ENCODE measurements at regions not wholly inside any gene's neighbourhood (a gene's known extent, or its start where the extent isn't known, plus 50 kb on each side); places are given as distances from the start of the nearest gene placed in this dataset.

DNA sequence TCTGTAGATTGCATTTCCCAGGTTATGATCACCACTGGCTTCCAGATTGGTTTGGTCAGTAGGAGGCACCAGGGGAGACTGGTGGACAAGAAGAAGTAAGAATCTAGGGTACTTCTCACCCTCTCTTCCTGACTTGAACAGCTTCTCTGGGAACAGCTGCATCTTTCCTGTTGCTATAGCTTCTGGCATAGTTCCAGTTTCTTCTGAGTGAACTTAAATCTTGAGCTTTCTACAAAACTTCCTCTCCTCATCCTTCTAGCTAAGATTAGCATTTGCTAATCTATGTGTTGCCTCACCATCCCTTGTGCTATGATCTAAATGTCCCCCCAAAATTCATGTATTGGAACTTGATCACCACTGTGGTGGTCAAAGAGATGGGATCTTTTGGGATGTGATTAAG is 724.6 kb downstream of the UTRN start:
- no peak overlapping the region for H3K4me3 Mint-ChIP-seq
- no peaks in the 10 kb centered on the region for H3K4me1 Mint-ChIP-seq (ENCODE audit: low read depth)
- peaks cover 31% of the 10 kb centered on the region for H3K27me3 Mint-ChIP-seq
- peaks cover 4% of the 10 kb centered on the region for H3K9me3 Mint-ChIP-seq
- no peaks in the 10 kb centered on the region for H3K36me3 Mint-ChIP-seq (ENCODE audit: low read depth)
- no peak overlapping the region for H3K27ac Mint-ChIP-seq

DNA sequence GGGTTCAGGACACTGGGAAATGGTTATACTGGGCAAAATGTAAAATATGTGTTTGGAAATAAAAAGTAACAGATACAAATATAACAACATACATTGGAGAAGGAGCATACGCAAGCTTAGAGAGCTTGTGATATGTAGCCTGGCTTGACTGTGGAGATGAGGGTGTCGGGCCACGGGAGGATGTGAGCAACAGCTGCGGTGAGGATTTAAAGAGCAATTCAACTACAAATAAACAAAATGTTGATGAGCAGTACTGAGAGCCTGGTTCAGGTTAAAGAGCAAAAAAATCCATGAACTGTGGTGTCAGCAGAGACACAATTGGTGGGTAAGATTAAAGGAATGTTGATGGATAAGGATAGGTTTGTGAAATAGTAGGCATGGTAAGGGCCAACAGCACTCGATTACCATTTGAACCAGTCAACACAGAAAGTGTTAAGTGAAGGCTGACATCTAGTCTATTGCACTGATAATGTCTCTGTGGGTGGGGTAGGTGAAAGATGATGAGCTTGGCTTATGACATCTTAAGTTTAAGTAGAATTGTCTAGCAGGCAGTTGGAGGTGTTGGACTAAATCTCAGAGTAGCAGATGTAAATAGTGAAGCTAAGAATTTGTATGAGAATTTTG is 723.2 kb downstream of the EPM2A start:
- peaks cover 13% of the 10 kb centered on the region for H3K4me1 Mint-ChIP-seq (ENCODE audit: low read depth)
- peaks cover 24% of the 10 kb centered on the region for H3K27me3 Mint-ChIP-seq
- H3K36me3 Mint-ChIP-seq (ENCODE audit: low read depth): no peaks in the 10 kb centered on the region
- no peak overlapping the region for H3K4me3 Mint-ChIP-seq
- peaks cover 4% of the 10 kb centered on the region for H3K9me3 Mint-ChIP-seq
- H3K27ac Mint-ChIP-seq: no peak overlapping the region

DNA sequence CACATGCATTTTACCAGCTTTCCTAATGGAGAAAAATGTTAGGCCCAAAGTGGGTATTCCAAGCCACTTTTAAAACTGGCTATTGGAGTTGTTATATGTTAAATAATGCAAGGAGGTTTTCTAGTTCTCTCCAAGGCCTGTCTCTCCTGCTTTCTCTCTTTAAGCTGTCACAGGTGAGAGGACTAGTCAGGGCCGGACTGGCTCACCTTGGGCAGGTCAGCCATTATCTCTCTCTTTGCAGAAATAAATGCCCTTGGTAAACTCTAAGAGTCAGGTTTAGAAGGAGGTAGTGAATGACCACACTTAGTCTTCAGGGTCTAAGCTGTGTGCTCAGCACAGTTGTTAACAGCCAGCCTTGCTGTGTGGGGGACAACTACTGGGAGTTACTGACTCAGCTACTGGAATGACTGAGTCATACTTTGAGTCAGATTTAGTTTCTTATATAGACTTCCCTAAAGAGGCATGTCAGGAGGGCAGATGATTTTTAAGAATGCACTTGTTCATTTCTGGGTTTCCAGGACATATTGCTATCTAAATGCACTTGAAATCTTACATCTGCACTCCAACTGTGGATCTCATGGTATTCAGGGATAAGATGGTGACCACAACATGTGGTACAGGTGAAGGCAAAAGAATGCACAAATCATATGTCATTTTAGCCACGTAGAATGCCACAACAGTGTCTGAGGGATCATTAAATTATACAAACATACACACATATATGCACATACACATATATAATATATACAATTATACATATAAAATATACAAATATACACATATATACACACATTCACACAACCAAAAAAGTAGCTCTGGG is 719.4 kb downstream of the EPM2A start:
- Mint-ChIP-seq H3K4me1 (ENCODE audit: low read depth) (peaks cover 17% of the 10 kb centered on the region), H3K36me3 (ENCODE audit: low read depth) (no peaks in the 10 kb centered on the region), H3K27me3 (peaks cover 14% of the 10 kb centered on the region), H3K27ac (no peak overlapping the region), H3K9me3 (no peaks in the 10 kb centered on the region), H3K4me3 (no peak overlapping the region)

DNA sequence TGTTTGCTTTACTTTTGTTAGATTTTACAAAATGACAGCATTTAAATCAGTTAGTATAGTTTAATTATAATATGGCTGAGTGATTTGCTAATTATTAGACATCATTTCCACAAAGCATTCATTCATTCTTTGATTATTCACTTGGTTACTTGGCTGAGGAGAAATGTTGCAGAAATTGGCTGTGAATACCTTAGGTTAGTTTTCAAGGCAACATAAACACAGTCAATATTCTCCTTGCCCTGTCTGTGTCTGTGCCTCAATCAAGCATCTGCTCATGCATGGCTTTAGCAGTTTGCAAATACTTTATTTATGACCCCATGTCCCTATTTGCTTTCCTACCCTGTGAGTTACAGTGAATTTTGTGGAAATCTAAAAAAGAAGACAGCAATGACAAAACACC is 718.3 kb downstream of the EPM2A start:
- no peak overlapping the region for H3K4me3 Mint-ChIP-seq

DNA sequence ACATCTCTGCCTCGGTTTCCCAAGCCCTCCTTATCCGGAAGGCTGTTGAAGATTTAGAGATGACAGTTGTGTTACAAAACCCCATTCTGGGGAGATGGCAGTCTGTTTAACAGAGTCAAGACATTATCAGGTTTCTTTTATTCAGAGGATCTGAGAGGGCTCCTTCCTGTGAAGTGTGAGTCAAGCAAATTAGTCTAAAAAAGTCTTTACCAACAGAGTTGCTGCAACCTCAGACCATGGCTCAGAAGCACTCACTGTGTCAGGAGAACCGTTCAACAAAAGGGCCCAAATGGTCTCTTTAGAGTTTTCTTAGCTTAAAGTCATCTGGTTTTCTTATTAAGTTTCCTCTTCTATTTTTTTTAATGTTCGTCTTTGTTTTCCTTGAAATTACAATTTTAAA is 717.8 kb downstream of the EPM2A start:
- H3K4me3 Mint-ChIP-seq: no peak overlapping the region
- H3K27me3 Mint-ChIP-seq: peaks cover 11% of the 10 kb centered on the region
- H3K4me1 Mint-ChIP-seq (ENCODE audit: low read depth): peaks cover 23% of the 10 kb centered on the region
- H3K27ac Mint-ChIP-seq: no peak overlapping the region
- H3K9me3 Mint-ChIP-seq: no peaks in the 10 kb centered on the region
- no peaks in the 10 kb centered on the region for H3K36me3 Mint-ChIP-seq (ENCODE audit: low read depth)

More for the DNA sequence above, 718.3 kb downstream of the EPM2A start:
- Mint-ChIP-seq H3K27ac (no peak overlapping the region), H3K27me3 (peaks cover 10% of the 10 kb centered on the region), H3K36me3 (ENCODE audit: low read depth) (no peaks in the 10 kb centered on the region), H3K4me1 (ENCODE audit: low read depth) (peaks cover 18% of the 10 kb centered on the region), H3K9me3 (no peaks in the 10 kb centered on the region)

DNA sequence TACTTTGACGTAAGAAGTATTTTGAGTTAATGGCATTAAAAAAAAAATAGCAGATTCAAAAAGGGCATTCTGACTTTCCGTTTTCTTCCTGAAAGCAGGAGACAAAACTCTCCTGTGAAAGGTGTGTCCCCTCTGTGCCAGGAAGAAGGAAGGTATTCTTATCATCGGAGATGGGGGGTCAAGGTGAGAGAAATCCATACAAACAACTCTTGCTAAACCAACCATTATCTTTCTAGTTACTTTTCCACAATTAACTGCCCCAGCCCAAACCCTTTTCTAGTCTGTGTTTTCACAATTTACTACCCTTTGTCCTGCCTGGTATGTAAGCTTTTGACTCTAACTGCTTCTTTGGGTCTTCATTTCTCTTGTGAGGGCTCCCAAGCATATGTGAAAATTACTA is 717.3 kb downstream of the EPM2A start:
- Mint-ChIP-seq H3K36me3 (ENCODE audit: low read depth) (no peaks in the 10 kb centered on the region), H3K9me3 (no peaks in the 10 kb centered on the region), H3K27ac (no peak overlapping the region), H3K4me1 (ENCODE audit: low read depth) (peaks cover 28% of the 10 kb centered on the region), H3K4me3 (no peak overlapping the region), H3K27me3 (peaks cover 13% of the 10 kb centered on the region)

DNA sequence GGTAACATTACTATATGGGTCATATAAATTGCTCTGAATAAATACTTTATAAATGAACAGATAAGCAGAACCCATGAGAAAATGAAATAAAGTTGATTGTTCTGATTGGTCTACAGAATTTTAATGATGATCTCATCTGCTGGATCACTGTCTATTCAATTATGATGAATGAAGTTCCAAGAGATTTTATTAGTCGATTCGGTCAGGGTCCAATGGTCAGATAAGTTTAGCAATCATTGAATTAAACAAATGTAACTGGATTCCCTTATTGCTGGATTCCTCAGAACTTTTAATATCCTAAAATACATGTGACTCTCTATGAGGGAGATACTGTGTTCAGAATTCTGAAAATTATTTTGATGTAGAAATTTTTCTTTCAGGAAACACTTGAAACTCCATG is 715.2 kb downstream of the EPM2A start:
- Mint-ChIP-seq H3K4me3 (no peak overlapping the region), H3K9me3 (no peaks in the 10 kb centered on the region), H3K36me3 (ENCODE audit: low read depth) (no peaks in the 10 kb centered on the region), H3K27me3 (peaks cover 5% of the 10 kb centered on the region), H3K4me1 (ENCODE audit: low read depth) (peaks cover 34% of the 10 kb centered on the region), H3K27ac (no peak overlapping the region)

DNA sequence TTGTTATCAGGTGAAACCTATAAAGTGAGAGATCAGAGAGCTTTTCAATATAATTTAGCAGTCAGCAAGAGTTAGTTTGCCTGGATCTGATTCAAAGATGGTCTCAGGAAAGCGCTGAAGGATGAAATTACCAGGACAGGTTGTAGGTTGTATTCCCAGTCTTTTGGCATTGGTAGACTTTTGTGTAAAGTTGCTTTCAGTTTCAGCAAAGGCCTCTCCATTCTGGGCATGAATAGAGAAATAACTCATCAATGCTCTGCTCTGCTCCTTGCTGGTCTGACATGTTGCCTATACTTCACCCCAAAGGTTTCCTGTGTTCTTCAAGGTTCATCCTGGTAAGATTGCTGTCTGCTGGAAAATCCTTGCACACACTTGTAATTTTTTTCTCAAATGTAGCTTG is 714.8 kb downstream of the EPM2A start:
- peaks cover 33% of the 10 kb centered on the region for H3K4me1 Mint-ChIP-seq (ENCODE audit: low read depth)
- H3K9me3 Mint-ChIP-seq: no peaks in the 10 kb centered on the region
- no peak overlapping the region for H3K27ac Mint-ChIP-seq
- H3K4me3 Mint-ChIP-seq: no peak overlapping the region
- H3K36me3 Mint-ChIP-seq (ENCODE audit: low read depth): no peaks in the 10 kb centered on the region
- peaks cover 5% of the 10 kb centered on the region for H3K27me3 Mint-ChIP-seq

DNA sequence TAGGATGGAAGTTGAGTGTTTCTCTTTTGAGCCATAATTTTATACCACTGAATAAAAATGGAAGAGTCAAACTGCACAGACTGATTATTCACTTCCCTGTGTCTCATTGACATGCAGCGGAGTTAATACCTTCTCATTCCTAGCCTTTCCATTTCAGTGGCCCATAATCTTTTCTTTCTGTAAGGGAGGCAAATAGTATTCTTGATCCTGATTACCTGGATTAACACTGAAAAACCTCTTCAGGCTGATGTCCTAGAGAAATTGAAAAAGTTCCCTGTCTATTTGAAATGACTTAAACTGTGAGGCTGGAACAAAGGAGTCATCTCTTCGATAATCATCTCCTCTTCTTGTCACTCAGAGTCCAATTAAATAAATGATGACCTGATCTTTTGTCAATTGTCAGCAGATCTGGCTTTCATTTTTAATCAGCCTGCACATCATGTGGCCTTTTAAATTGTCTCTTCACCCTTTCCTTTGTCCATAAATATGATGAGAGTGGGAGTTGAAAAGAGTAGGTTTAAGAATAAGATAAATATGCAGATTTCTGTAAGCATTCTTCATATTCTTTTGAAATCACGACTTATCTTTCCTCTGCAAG is 713.0 kb downstream of the EPM2A start:
- peaks cover 7% of the 10 kb centered on the region for H3K27me3 Mint-ChIP-seq
- peak overlapping the region; percentile 79 for H3K27ac Mint-ChIP-seq
- no peaks in the 10 kb centered on the region for H3K9me3 Mint-ChIP-seq
- no peaks in the 10 kb centered on the region for H3K36me3 Mint-ChIP-seq (ENCODE audit: low read depth)
- peak overlapping the region; percentile 20 for H3K4me3 Mint-ChIP-seq
- H3K4me1 Mint-ChIP-seq (ENCODE audit: low read depth): peaks cover 19% of the 10 kb centered on the region

DNA sequence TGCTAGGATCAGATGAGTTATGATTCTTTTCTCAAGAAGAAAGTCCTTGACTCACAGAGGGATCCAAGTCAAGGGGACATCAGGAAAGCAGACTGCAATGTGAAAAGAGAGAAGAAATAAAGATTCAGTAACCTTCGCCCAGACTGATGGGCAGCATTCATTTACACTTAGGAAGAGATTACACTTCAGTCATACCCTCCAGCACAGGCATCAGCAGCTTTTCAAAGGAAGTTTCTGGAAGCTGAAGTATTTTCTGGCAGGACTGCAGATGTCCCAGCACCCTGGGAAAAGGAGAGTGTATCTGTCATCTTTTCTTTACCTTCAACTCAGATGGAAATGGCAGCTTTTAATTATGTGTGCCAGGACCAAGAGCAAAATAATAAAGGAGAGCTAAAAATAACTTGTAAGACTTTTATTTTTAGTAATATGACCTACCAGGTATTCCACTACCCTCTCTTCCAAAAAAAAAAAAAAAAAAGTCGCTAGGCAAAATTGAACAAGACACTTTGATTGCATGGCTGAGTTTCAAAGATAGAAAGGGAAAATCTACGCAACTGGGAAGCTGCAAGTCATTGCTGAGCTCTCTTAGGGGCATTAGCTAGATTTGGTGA is 712.1 kb downstream of the EPM2A start:
- Mint-ChIP-seq H3K36me3 (ENCODE audit: low read depth) (no peaks in the 10 kb centered on the region), H3K27ac (no peak overlapping the region), H3K4me3 (no peak overlapping the region), H3K4me1 (ENCODE audit: low read depth) (peaks cover 17% of the 10 kb centered on the region), H3K9me3 (no peaks in the 10 kb centered on the region), H3K27me3 (peaks cover 13% of the 10 kb centered on the region)

DNA sequence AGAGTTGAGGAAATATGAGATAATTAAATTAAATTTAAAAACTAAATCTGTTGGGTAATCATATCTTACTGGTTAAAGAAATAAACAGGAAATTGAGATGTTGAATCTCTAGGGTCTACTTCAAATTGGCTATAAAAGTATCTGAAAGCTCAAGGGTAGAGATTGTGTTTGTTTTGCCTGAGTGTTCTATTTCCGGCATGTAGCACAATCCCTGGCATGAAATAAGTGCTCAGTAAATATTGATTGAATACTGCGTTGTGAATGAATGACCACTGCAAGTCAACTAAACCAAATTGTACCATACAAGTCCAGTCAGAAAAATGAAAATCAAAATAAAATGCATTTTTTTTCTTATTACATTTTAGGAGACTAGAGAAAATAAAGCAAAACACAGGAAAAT is 709.8 kb downstream of the EPM2A start:
- Mint-ChIP-seq H3K27ac (no peak overlapping the region), H3K36me3 (ENCODE audit: low read depth) (no peaks in the 10 kb centered on the region), H3K4me3 (no peak overlapping the region), H3K4me1 (ENCODE audit: low read depth) (peaks cover 17% of the 10 kb centered on the region), H3K9me3 (no peaks in the 10 kb centered on the region), H3K27me3 (peaks cover 23% of the 10 kb centered on the region)

DNA sequence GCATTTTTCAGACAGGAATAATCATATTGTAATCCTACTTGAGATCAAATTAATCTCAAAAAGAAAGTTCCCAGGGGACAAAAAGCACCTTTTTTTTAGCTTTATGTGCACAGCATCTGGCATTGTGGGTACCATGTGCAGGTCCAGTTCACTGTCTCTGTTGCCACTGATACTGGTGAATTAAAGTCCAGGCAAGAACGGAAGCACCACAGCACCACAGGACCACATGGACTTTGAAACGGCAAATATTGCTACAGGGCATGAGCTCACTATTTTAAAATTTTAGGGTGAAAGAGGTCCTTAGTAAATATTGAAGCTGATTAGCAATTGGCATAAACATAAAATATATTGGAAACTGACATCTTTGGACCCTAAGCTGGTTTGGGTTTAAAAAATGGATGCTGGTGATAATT is 709.0 kb downstream of the EPM2A start:
- Mint-ChIP-seq H3K9me3 (no peaks in the 10 kb centered on the region), H3K4me3 (no peak overlapping the region), H3K4me1 (ENCODE audit: low read depth) (peaks cover 17% of the 10 kb centered on the region), H3K27ac (no peak overlapping the region), H3K27me3 (peaks cover 28% of the 10 kb centered on the region), H3K36me3 (ENCODE audit: low read depth) (no peaks in the 10 kb centered on the region)

DNA sequence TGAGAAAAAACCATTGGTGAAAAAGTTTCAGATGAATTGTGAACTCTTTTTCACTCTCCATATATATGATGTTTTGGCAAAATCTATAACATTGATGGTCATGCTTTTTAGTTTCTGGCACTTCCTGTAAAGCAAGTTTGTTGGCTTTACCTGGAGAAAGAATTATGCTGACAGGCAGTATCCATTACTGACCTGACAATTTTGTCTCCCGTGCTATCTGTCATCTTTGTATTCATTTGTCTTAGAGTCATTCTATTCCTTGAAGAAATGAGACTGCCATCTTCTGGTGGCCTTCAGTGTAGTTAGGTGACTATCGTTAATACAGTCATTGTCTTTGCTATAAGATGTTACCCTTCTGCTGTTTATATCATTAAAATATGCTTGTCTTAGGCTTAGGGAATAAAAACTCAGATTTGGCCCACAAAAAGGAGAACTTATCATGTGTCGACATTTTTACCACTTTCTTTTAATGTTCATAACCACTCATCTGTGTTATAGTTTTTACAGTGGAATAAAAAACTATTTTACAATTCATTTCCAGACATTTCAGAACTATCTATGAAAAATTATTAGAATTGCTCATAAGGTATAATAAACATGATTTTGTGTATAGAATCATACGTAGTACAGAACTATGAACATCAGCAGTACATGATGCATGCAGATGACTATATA is 707.0 kb downstream of the EPM2A start:
- Mint-ChIP-seq H3K27me3 (peaks cover 28% of the 10 kb centered on the region), H3K9me3 (no peaks in the 10 kb centered on the region), H3K4me3 (no peak overlapping the region), H3K27ac (no peak overlapping the region), H3K4me1 (ENCODE audit: low read depth) (peaks cover 4% of the 10 kb centered on the region), H3K36me3 (ENCODE audit: low read depth) (no peaks in the 10 kb centered on the region)

DNA sequence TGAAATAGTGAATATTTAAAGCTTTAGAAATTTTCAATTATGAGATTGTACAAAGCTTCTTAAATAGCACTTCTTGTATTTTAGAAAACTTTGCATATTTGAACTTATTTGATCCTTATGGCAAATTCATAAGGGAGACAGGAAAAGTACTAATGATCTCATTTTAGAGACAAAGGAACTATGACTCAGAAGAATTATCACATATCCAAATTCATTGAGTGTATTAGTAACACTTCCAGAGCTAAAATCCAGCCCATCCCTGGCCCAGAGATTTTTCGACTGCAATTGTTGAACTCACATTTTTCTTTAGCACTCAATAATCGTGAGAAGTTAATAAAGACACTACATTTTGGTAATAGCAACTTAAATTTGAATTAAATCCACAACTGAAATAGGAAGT is 704.3 kb downstream of the EPM2A start:
- Mint-ChIP-seq H3K27me3 (peaks cover 34% of the 10 kb centered on the region), H3K9me3 (no peaks in the 10 kb centered on the region), H3K4me1 (ENCODE audit: low read depth) (no peaks in the 10 kb centered on the region), H3K27ac (no peak overlapping the region), H3K4me3 (no peak overlapping the region), H3K36me3 (ENCODE audit: low read depth) (no peaks in the 10 kb centered on the region)

DNA sequence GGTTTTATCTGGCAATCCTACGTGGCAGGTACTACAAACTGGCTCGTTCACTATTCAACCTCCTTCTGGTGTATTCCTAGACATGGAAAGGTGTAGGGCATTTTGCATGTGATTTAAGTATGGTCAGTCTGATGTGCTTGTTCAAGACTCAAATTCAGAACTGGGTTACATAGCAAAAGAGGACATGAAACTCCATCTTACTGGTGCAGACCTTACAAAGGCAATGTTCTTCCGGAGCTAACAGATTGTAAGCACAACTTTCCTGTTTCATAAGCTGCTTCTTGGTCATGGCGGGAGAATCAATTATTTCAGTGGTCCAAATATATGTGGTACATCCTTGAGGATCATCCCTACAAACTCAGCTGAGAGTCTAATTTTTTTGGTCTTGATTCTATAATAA is 703.4 kb downstream of the EPM2A start:
- Mint-ChIP-seq H3K4me1 (ENCODE audit: low read depth) (no peaks in the 10 kb centered on the region), H3K36me3 (ENCODE audit: low read depth) (no peaks in the 10 kb centered on the region), H3K27me3 (peaks cover 34% of the 10 kb centered on the region), H3K4me3 (no peak overlapping the region), H3K27ac (no peak overlapping the region), H3K9me3 (no peaks in the 10 kb centered on the region)
